GM12874 (cell line): ENCODE measurements at regions not wholly inside any gene's neighbourhood (a gene's known extent, or its start where the extent isn't known, plus 50 kb on each side); places are given as distances from the start of the nearest gene placed in this dataset.

Experiments used
- TF ChIP-seq, protein P1 (sequence below): IDR thresholded peaks from 2 replicates; pipeline ENCODE4 v1.5.1; 2011; ENCODE audit warnings: low read depth, mild to moderate bottlenecking, control low read depth, low read length, moderate library complexity; ENCODE audit not compliant: insufficient read depth

DNA sequence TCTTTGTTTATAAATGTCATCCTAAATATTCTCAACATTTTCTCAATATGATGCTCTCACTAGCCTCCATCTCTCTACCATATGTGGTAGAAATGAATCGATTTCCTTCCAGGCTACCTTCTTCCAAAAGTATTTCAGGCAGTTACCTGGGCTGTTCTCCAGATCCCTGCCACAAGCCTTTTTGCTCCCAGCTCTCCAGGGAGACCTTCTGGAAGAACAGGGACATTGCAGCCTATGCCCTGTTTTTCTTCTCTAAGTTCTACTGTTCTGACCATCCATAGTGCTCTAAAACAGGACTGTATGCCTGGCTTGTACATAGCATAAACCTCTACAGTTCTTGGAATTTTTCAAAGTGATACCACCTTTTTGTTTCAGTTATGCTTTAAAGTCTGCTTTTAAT, 552.8 kb downstream of the ANKRD7 start:
- TF ChIP-seq, protein P1, sequence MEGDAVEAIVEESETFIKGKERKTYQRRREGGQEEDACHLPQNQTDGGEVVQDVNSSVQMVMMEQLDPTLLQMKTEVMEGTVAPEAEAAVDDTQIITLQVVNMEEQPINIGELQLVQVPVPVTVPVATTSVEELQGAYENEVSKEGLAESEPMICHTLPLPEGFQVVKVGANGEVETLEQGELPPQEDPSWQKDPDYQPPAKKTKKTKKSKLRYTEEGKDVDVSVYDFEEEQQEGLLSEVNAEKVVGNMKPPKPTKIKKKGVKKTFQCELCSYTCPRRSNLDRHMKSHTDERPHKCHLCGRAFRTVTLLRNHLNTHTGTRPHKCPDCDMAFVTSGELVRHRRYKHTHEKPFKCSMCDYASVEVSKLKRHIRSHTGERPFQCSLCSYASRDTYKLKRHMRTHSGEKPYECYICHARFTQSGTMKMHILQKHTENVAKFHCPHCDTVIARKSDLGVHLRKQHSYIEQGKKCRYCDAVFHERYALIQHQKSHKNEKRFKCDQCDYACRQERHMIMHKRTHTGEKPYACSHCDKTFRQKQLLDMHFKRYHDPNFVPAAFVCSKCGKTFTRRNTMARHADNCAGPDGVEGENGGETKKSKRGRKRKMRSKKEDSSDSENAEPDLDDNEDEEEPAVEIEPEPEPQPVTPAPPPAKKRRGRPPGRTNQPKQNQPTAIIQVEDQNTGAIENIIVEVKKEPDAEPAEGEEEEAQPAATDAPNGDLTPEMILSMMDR: no peak

DNA sequence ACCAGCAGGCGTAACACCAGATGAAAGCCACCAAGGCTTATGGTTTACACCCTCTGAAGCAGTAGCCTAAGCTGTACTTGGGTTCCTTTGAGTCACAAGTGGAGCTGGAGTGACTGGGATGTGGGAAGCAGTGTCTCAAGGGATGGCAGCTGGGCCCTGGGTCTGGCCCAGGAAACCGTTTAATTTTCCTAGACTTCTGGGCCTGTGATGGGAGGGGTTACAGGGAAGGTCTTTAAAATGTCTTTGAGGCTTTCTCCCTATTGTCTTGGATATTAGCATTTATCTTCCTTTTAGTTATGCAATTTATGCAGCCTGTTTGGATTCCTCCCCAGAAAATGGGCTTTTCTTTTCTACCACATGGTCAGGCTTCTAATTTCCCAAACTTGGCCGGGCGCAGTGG, 568.2 kb downstream of the ANKRD7 start:
- TF ChIP-seq, protein P1: no peak

DNA sequence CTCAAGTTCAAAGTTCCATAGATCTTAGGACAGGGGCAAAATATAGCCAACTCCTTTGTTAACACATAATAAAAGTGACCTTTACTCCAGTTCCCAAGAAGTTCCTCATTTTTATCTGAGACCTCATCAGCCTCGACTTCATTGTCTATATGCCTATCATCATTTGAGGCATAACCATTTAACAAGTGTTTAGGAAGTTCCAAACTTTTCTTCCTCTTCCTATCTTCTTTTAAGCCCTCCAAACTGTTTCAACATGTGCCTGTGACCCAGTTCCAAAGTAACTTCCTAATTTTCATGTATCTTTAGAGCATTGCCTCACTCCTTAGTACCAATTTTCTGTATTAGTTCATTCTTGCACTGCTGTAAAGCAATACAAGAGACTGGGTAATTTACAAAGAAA, 569.1 kb downstream of the ANKRD7 start:
- TF ChIP-seq, protein P1: no peak

DNA sequence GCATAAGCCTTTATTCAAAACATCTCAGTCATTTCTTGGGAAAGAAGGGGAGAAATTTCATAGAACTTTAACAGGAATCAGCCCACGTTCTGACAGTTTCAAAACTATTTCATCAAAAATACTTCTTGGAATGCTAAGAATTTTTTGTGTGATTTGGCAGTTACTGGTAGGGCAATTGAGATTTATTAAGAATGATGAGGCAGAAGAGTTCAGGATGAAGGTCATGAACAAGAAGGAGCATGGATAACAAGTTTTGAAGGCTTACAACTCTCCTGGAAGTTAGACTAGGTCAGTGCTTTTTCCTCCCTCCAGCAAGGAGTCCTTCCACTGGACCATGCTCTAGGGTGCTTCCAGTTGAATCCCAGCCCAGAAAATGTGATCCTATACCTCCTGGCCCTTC, 569.9 kb downstream of the ANKRD7 start:
- TF ChIP-seq, protein P1: no peak

DNA sequence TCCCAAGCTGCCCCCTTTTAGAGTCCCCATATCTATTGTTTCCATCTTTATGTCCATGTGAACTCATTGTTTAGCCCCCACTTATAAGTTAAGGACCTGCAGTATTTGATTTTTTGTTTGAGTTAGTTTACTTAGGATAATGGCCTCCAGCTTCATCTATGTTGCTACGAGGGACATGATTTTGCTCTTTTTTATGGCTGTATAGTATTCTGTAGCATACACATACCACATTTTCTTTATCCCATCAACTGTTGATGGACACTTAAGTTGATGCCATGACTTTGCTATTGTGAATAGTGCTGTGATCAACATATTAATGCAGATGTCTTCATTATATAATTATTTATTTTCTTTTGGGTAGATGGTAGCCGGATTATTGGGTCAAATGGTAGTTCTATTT, 576.9 kb downstream of the ANKRD7 start:
- TF ChIP-seq, protein P1: no peak

DNA sequence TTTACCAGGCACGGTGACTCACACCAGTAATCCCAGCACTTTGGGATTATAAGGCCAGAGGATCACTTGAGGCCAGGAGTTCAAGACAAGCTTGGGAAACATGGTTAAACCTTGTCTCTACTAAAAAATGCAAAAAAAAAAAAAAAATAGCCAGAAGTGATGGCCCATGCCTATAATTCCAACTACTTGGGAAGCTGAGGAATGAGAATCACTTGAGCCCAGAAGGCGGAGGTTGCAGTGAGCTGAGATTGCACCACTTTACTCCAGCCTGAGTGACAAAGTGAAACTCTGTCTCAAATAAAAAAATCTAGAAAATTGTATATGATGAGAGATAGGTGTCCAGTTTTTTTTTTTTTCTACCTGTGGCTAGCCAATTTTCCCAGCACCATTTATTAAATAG, 578.2 kb downstream of the ANKRD7 start:
- TF ChIP-seq, protein P1: no peak

DNA sequence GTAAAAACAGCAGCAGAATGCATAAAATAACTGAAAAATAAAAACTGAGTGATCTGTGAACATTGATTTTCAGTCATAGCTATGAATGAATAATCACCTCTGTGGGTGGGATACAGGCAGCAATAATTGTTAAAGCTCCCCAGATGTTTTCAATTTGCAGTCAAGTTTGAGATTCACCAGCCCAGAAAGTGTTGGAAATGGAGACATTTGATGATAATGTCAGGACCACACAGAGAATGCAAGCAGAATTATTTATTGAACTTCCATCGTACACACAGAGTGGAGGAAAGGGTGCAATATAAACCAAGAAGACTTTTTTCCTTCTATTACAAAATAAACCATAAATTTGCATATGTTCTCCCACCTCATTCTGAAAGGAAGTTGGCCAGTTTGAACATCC, 601.7 kb downstream of the ANKRD7 start:
- TF ChIP-seq, protein P1: no peak

DNA sequence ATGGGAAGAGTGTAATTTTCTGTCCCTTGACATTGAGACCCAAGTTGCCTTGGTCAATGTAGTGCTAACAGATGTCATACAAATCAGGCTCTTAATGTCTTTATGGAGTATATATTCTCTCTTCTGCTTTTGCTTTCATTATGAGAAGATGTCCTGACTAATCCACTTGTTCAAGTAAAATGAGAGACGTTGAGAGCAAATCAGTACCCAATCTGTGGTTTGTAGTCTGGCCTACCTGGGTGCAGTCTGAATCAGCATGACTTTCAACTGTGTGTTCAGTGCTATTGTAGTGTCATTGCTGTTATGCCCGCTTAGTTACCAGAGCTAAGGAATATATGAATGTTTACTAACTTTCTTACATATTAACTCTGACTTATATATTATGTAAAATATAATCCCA, 612.4 kb downstream of the ANKRD7 start:
- TF ChIP-seq, protein P1: no peak
